ENCODE measurements at regions not wholly inside any gene's neighbourhood (a gene's known extent, or its start where the extent isn't known, plus 50 kb on each side); places are given as distances from the start of the nearest gene placed in this dataset.

- no peak for DNase-seq (ENCODE audit: low read depth)
Measured at GRCh38 chr5:133829786-133830185, 138.6 kb downstream of the C5orf15 start.

GRCh38 chr5:133828722-133829121 lies 139.7 kb downstream of the C5orf15 start:
- no peak for DNase-seq (ENCODE audit: low read depth)

- no peak for DNase-seq (ENCODE audit: low read depth)
Measured at GRCh38 chr5:133827830-133828229, 140.6 kb downstream of the C5orf15 start.

- no peak for DNase-seq (ENCODE audit: low read depth)
Measured at GRCh38 chr5:133827011-133827410, 141.4 kb downstream of the C5orf15 start.

GRCh38 chr5:133825631-133826289 lies 142.7 kb downstream of the C5orf15 start:
- DNase-seq (ENCODE audit: low read depth) = no peak

GRCh38 chr5:133824661-133825254 lies 143.7 kb downstream of the C5orf15 start:
- DNase-seq (ENCODE audit: low read depth) = no peak

- no peak for DNase-seq (ENCODE audit: low read depth)
Measured at GRCh38 chr5:133821889-133822288, 146.5 kb downstream of the C5orf15 start.

- no peak for DNase-seq (ENCODE audit: low read depth)
Measured at GRCh38 chr5:133821311-133821741, 147.1 kb downstream of the C5orf15 start.

GRCh38 chr5:133820507-133820906 lies 147.9 kb downstream of the C5orf15 start:
- no peak for DNase-seq (ENCODE audit: low read depth)

GRCh38 chr5:133819977-133820471 lies 148.4 kb downstream of the C5orf15 start:
- no peak for DNase-seq (ENCODE audit: low read depth)

GRCh38 chr5:133818869-133819600 lies 149.4 kb downstream of the C5orf15 start:
- no peak for DNase-seq (ENCODE audit: low read depth)

GRCh38 chr5:133818031-133818431 lies 150.4 kb downstream of the C5orf15 start:
- peak; percentile 83 for DNase-seq (ENCODE audit: low read depth)

- no peak for DNase-seq (ENCODE audit: low read depth)
Measured at GRCh38 chr5:133817456-133817855, 151.0 kb downstream of the C5orf15 start.

GRCh38 chr5:133816791-133817190 lies 151.6 kb downstream of the C5orf15 start:
- no peak for DNase-seq (ENCODE audit: low read depth)

GRCh38 chr5:133814152-133814551 lies 154.3 kb downstream of the C5orf15 start:
- DNase-seq (ENCODE audit: low read depth) = peak; percentile 25

- DNase-seq (ENCODE audit: low read depth) = no peak
Measured at GRCh38 chr5:133811168-133811567, 157.3 kb downstream of the C5orf15 start.

GRCh38 chr5:133809801-133810200 lies 158.6 kb downstream of the C5orf15 start:
- DNase-seq (ENCODE audit: low read depth) = no peak

GRCh38 chr5:133807348-133807747 lies 161.1 kb downstream of the C5orf15 start:
- DNase-seq (ENCODE audit: low read depth) = no peak

- no peak for DNase-seq (ENCODE audit: low read depth)
Measured at GRCh38 chr5:133806847-133807246, 161.6 kb downstream of the C5orf15 start.

- no peak for DNase-seq (ENCODE audit: low read depth)
Measured at GRCh38 chr5:133801955-133802751, 166.3 kb downstream of the C5orf15 start.

GRCh38 chr5:133801431-133801830 lies 167.0 kb downstream of the C5orf15 start:
- no peak for DNase-seq (ENCODE audit: low read depth)
